Tibial artery (tissue), 4 donors: ENCODE measurements at regions not wholly inside any gene's neighbourhood (a gene's known extent, or its start where the extent isn't known, plus 50 kb on each side); places are given as distances from the start of the nearest gene placed in this dataset.

Experiments
- DNase-seq, 2 donors: peaks; one replicate each; pipeline ENCODE4 v3.0.0-alpha.2; 2019
- H3K27ac ChIP-seq, 2 donors: fragments of 200-600 bp; sonication (generic) in 1 of 2; 1 replicate in 1 of 2; 2 replicates in 1 of 2; pipeline ENCODE4 v1.5.1; 2018 to 2019; ENCODE audit warnings: mild to moderate bottlenecking in 1 of 2
- H3K27me3 ChIP-seq, 2 donors: fragments of 200-600 bp; sonication (generic) in 1 of 2; one replicate each; pipeline versions ENCODE4 v1.5.1 to v1.6.0; 2016 to 2019
- H3K36me3 ChIP-seq, 3 donors: fragments of 200-600 bp; sonication (generic) in 2 of 3; one replicate each; pipeline ENCODE4 v1.5.1; 2016 to 2019; ENCODE audit warnings: mild to moderate bottlenecking in 2 of 3
- H3K4me1 ChIP-seq, 4 donors: fragments of 200-600 bp; sonication (generic) in 2 of 4; 1 replicate in 3 of 4; 2 replicates in 1 of 4; pipeline ENCODE4 v1.5.1; 2016 to 2019
- H3K4me3 ChIP-seq, 2 donors: fragments of 200-600 bp; sonication (generic) in 1 of 2; 1 replicate in 1 of 2; 2 replicates in 1 of 2; pipeline ENCODE4 v1.5.1; 2018 to 2019; ENCODE audit warnings: mild to moderate bottlenecking in 2 of 2
- H3K9me3 ChIP-seq, 3 donors: fragments of 200-600 bp; sonication (generic) in 1 of 3; one replicate each; pipeline ENCODE4 v1.5.1; 2016 to 2019
- intact Hi-C: fragments of 100-400 bp; cut with DNase I; formaldehyde crosslinking; loops from one replicate; pipeline ENCODE4 v1.15.0; 2023; ENCODE audit warnings: low total_unique reads
- TF ChIP-seq, protein P1 (sequence below), 2 experiments: fragments of 200-600 bp in 1 of 2; fragments of 450-650 bp in 1 of 2; IDR thresholded peaks; one replicate each; pipeline ENCODE4 v1.5.1; 2017 to 2019; ENCODE audit warnings: antibody characterized with exemption in 2 of 2, mild to moderate bottlenecking in 1 of 2, moderate library complexity in 1 of 2

DNA sequence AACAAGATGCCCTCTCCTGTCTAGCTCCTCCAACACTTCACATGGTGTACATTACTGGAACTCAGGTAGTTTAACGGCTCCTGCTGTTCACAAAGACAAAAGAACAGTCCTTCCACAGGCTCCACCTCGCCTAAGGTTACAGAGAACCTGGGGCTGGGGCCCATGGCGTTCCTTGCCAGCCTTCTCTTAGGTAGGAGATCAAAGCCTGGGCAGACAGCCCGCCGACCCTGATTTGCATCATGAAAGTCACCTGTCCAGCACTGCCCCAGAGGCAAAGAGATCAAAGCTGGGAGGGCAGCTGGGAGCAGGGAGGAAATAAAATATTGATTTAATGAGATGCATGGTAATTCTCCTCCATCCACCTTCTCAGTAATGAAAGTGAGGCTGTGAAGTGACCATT, 115.0 kb upstream of the SLIT3 start:
- DNase-seq = no peak
- no peak overlapping the region for H3K4me3 ChIP-seq
- peak overlapping the region; percentile 43 to 78 for H3K27ac ChIP-seq
- TF ChIP-seq, protein P1, sequence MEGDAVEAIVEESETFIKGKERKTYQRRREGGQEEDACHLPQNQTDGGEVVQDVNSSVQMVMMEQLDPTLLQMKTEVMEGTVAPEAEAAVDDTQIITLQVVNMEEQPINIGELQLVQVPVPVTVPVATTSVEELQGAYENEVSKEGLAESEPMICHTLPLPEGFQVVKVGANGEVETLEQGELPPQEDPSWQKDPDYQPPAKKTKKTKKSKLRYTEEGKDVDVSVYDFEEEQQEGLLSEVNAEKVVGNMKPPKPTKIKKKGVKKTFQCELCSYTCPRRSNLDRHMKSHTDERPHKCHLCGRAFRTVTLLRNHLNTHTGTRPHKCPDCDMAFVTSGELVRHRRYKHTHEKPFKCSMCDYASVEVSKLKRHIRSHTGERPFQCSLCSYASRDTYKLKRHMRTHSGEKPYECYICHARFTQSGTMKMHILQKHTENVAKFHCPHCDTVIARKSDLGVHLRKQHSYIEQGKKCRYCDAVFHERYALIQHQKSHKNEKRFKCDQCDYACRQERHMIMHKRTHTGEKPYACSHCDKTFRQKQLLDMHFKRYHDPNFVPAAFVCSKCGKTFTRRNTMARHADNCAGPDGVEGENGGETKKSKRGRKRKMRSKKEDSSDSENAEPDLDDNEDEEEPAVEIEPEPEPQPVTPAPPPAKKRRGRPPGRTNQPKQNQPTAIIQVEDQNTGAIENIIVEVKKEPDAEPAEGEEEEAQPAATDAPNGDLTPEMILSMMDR (IDR thresholded peaks at IDR 0.05) = no peak
- peaks cover 0 to 73% (median 35%) of the 10 kb centered on the region in 4 donors for H3K4me1 ChIP-seq
- H3K9me3 ChIP-seq = no peaks in the 10 kb centered on the region
- H3K36me3 ChIP-seq = no peaks in the 10 kb centered on the region
- intact Hi-C loops = no loop called here
- H3K27me3 ChIP-seq = no peaks in the 10 kb centered on the region

GRCh38 chr5:169415371-169415770, 114.4 kb upstream of the SLIT3 start:
- Histone ChIP-seq H3K36me3 (no peaks in the 10 kb centered on the region), H3K27ac (peak overlapping the region; percentile 43 to 78), H3K4me3 (no peak overlapping the region), H3K9me3 (no peaks in the 10 kb centered on the region), H3K4me1 (peaks cover 0 to 79% (median 35%) of the 10 kb centered on the region in 4 donors), H3K27me3 (no peaks in the 10 kb centered on the region)
- intact Hi-C loops = no loop called here
- no peak for DNase-seq
- TF ChIP-seq, protein P1 (IDR thresholded peaks at IDR 0.05) = no peak

- no peak for DNase-seq
- intact Hi-C loops = no loop called here
- TF ChIP-seq, protein P1 (IDR thresholded peaks at IDR 0.05) = no peak
- peaks cover 0 to 82% (median 35%) of the 10 kb centered on the region in 4 donors for H3K4me1 ChIP-seq
- H3K4me3 ChIP-seq = no peak overlapping the region
- peak overlapping the region; percentile 75 to 78 for H3K27ac ChIP-seq
- H3K36me3 ChIP-seq = no peaks in the 10 kb centered on the region
- H3K9me3 ChIP-seq = no peaks in the 10 kb centered on the region
- H3K27me3 ChIP-seq = no peaks in the 10 kb centered on the region
These were observed 112.5 kb upstream of the SLIT3 start for GRCh38 chr5:169413416-169413815.

DNA sequence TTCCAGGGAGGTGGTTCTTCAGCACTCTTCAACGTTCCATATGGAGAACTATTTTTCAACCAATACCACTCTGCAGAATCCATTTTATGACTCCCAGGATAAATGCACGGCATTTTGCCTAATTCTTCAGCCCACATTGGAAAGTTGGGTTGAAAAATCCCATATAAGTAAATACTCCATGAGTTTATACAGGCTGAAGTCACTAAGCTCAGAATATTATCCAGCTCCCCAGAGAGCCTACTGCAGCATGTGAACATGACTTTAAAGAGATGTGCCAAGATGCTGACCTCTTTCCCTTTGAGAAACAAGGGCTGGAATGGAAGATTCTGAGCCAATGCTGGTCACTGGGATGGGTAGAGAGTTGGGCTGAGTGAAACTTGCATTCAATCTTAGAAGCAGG, 111.9 kb upstream of the SLIT3 start:
- H3K27me3 ChIP-seq = no peaks in the 10 kb centered on the region
- no peak overlapping the region for H3K4me3 ChIP-seq
- no peaks in the 10 kb centered on the region for H3K9me3 ChIP-seq
- peak; percentile 22 to 69 for DNase-seq
- TF ChIP-seq, protein P1 (IDR thresholded peaks at IDR 0.05) = no peak
- no peaks in the 10 kb centered on the region for H3K36me3 ChIP-seq
- intact Hi-C loops = no loop called here
- peak overlapping the region; percentile 75 to 78 for H3K27ac ChIP-seq
- peaks cover 0 to 76% (median 33%) of the 10 kb centered on the region in 4 donors for H3K4me1 ChIP-seq

- TF ChIP-seq, protein P1 (IDR thresholded peaks at IDR 0.05) = no peak
- DNase-seq = no peak
- Histone ChIP-seq H3K36me3 (no peaks in the 10 kb centered on the region), H3K27me3 (no peaks in the 10 kb centered on the region), H3K4me3 (no peak overlapping the region), H3K4me1 (peaks cover 0 to 66% (median 27%) of the 10 kb centered on the region in 4 donors), H3K27ac (peak overlapping the region; percentile 75 to 78), H3K9me3 (no peaks in the 10 kb centered on the region)
- intact Hi-C loops = no loop called here
These were observed 111.0 kb upstream of the SLIT3 start for GRCh38 chr5:169411786-169412430.
